ENCODE measurements at regions not wholly inside any gene's neighbourhood (a gene's known extent, or its start where the extent isn't known, plus 50 kb on each side); places are given as distances from the start of the nearest gene placed in this dataset.

- DNase-seq: no peak
Measured at GRCh38 chr1:30345491-30346130, 377.8 kb downstream of the MATN1 start.

GRCh38 chr1:30343562-30343961, 379.8 kb downstream of the MATN1 start:
- no peak for DNase-seq

- no peak for DNase-seq
Measured at GRCh38 chr1:30342535-30343141, 380.7 kb downstream of the MATN1 start.

GRCh38 chr1:30340934-30341333, 382.5 kb downstream of the MATN1 start:
- DNase-seq: no peak

GRCh38 chr1:30339866-30340265, 383.5 kb downstream of the MATN1 start:
- DNase-seq: no peak

GRCh38 chr1:30338765-30339164, 384.6 kb downstream of the MATN1 start:
- DNase-seq: no peak

GRCh38 chr1:30337324-30337620, 386.1 kb downstream of the MATN1 start:
- no peak for DNase-seq

- no peak for DNase-seq
Measured at GRCh38 chr1:30336550-30337323, 386.6 kb downstream of the MATN1 start.

GRCh38 chr1:30335997-30336390, 387.4 kb downstream of the MATN1 start:
- DNase-seq: no peak

- DNase-seq: no peak
Measured at GRCh38 chr1:30335389-30335996, 387.9 kb downstream of the MATN1 start.

- no peak for DNase-seq
Measured at GRCh38 chr1:30334767-30335166, 388.6 kb downstream of the MATN1 start.

- DNase-seq: no peak
Measured at GRCh38 chr1:30332116-30333094, 391.0 kb downstream of the MATN1 start.

GRCh38 chr1:30331415-30332065, 391.8 kb downstream of the MATN1 start:
- DNase-seq: no peak

- no peak for DNase-seq
Measured at GRCh38 chr1:30330644-30331043, 392.7 kb downstream of the MATN1 start.

- no peak for DNase-seq
Measured at GRCh38 chr1:30329802-30330557, 393.4 kb downstream of the MATN1 start.

- no peak for DNase-seq
Measured at GRCh38 chr1:30329263-30329753, 394.1 kb downstream of the MATN1 start.

- no peak for DNase-seq
Measured at GRCh38 chr1:30328401-30329262, 394.8 kb downstream of the MATN1 start.

GRCh38 chr1:30328100-30328370, 395.4 kb downstream of the MATN1 start:
- no peak for DNase-seq

- no peak for DNase-seq
Measured at GRCh38 chr1:30327370-30328099, 395.9 kb downstream of the MATN1 start.

- no peak for DNase-seq
Measured at GRCh38 chr1:30325999-30326398, 397.4 kb downstream of the MATN1 start.
